BE2C (cell line): ENCODE measurements at regions not wholly inside any gene's neighbourhood (a gene's known extent, or its start where the extent isn't known, plus 50 kb on each side); places are given as distances from the start of the nearest gene placed in this dataset.
"Not testable (repeated sequence)": the region's sequence is repeated elsewhere in the genome, so short reads cannot be mapped to it uniquely, and the experiment has no call there.

Experiments
- DNase-seq: peaks from one replicate; pipeline ENCODE4 v3.0.0-alpha.2; 2020
- H3K27me3 ChIP-seq: fragments of 250-450 bp; sonication (Bioruptor Pico); 2 replicates; pipeline ENCODE4 v1.5.1; 2020; ENCODE audit warnings: mild to moderate bottlenecking
- H3K36me3 ChIP-seq: fragments of 250-450 bp; sonication (Bioruptor Pico); 2 replicates; pipeline ENCODE4 v1.5.1; 2020; ENCODE audit warnings: mild to moderate bottlenecking
- H3K4me1 ChIP-seq: fragments of 250-450 bp; sonication (Bioruptor Pico); 2 replicates; pipeline ENCODE4 v1.5.1; 2020
- H3K4me3 ChIP-seq: 2 replicates; pipeline ENCODE4 v1.5.1; 2011; ENCODE audit warnings: low read depth, low read length
- H3K9me3 ChIP-seq: fragments of 250-450 bp; sonication (Bioruptor Pico); 2 replicates; pipeline ENCODE4 v1.5.1; 2020
- TF ChIP-seq, protein P1 (sequence below): IDR thresholded peaks from 2 replicates; pipeline ENCODE4 v1.5.1; 2012; ENCODE audit warnings: mild to moderate bottlenecking, low read depth, low read length

GRCh38 chr7:131052285-131052904 is 275.3 kb upstream of the MKLN1 start:
- Histone ChIP-seq H3K4me3 (no peak overlapping the region), H3K27me3 (no peaks in the 10 kb centered on the region), H3K4me1 (no peaks in the 10 kb centered on the region; the same call in 1 of the 2 replicates), H3K9me3 (no peaks in the 10 kb centered on the region), H3K36me3 (peaks cover 2% of the 10 kb centered on the region)
- DNase-seq = no peak
- TF ChIP-seq, protein P1, sequence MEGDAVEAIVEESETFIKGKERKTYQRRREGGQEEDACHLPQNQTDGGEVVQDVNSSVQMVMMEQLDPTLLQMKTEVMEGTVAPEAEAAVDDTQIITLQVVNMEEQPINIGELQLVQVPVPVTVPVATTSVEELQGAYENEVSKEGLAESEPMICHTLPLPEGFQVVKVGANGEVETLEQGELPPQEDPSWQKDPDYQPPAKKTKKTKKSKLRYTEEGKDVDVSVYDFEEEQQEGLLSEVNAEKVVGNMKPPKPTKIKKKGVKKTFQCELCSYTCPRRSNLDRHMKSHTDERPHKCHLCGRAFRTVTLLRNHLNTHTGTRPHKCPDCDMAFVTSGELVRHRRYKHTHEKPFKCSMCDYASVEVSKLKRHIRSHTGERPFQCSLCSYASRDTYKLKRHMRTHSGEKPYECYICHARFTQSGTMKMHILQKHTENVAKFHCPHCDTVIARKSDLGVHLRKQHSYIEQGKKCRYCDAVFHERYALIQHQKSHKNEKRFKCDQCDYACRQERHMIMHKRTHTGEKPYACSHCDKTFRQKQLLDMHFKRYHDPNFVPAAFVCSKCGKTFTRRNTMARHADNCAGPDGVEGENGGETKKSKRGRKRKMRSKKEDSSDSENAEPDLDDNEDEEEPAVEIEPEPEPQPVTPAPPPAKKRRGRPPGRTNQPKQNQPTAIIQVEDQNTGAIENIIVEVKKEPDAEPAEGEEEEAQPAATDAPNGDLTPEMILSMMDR = no peak

DNA sequence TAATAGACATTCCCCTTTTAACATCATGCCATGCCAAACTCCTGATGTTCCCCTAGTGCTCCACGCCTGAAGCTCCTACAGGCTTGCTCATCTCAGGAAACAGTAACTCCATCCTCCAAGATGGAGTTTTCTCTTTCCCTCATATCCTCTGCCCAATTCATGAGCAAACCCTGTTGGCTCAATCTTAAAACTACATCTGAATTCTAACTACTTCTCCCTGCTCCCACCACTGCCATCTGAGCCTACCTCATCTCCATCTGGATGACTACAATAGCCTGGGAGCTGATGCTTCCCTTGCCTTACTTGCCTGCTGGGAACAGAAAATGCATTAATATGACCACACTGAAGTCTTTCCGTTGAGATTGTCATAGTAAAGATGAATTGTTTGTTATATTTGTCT is 271.7 kb upstream of the MKLN1 start:
- Histone ChIP-seq H3K27me3 (no peaks in the 10 kb centered on the region), H3K36me3 (no peaks in the 10 kb centered on the region; the same call in 1 of the 2 replicates), H3K9me3 (peaks cover 5% of the 10 kb centered on the region; the same call in 1 of the 2 replicates), H3K4me1 (no peaks in the 10 kb centered on the region; the same call in 1 of the 2 replicates), H3K4me3 (no peak overlapping the region)
- no peak for DNase-seq
- TF ChIP-seq, protein P1 = no peak

DNA sequence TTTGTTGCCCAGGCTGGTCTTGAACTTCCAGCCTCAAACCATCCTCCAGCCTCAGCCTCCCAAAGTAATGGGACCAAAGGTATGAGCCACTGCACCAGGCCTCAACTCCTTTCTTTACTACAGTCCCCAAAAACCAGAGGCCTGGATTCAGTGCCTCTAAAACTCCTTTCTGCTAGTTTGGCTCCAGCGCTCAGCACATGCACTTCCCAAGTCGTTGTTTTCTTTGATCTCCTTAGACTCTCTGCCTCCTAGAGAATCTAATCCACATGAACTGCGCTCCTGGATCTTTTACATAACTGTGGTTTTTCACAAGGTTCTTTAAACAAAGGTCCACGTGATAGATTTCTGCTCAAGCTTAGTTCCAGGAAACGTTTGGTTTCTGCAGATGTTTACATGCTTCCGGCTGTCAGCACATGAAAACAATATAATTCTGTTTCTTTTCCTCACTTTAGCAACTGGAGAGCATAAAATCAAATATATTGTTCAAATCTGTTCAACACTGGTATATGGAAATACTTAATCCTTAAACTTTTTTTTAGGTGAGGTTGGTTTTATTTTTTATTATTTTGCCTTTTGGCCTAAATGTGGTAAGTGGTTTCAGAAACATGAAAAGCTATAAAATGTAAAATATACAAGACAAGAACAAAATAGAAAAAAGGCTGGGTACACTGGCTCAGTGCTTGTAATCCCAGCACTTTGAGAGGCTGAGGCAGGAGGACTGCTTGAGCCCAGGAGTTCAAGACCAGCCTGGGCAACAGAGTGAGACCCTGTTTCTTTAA is 270.5 kb upstream of the MKLN1 start:
- Histone ChIP-seq H3K36me3 (peaks cover 3% of the 10 kb centered on the region), H3K9me3 (peaks cover 5% of the 10 kb centered on the region; the same call in 1 of the 2 replicates), H3K4me3 (no peak overlapping the region), H3K4me1 (peaks cover 5% of the 10 kb centered on the region), H3K27me3 (no peaks in the 10 kb centered on the region)
- TF ChIP-seq, protein P1 = no peak
- DNase-seq = no peak

- peaks cover 5% of the 10 kb centered on the region; the same call in 1 of the 2 replicates for H3K9me3 ChIP-seq
- H3K4me3 ChIP-seq = no peak overlapping the region
- TF ChIP-seq, protein P1 = no peak
- peaks cover 5% of the 10 kb centered on the region for H3K4me1 ChIP-seq
- H3K36me3 ChIP-seq = peaks cover 3% of the 10 kb centered on the region
- no peak for DNase-seq
- H3K27me3 ChIP-seq = no peaks in the 10 kb centered on the region
Observed at GRCh38 chr7:131057794-131058070, 269.9 kb upstream of the MKLN1 start.

- DNase-seq, H3K36me3 ChIP-seq, H3K27me3 ChIP-seq, H3K9me3 ChIP-seq, H3K4me3 ChIP-seq, H3K4me1 ChIP-seq: not testable (repeated sequence)
Observed at GRCh38 chr7:131058561-131059288, 269.0 kb upstream of the MKLN1 start.

DNA sequence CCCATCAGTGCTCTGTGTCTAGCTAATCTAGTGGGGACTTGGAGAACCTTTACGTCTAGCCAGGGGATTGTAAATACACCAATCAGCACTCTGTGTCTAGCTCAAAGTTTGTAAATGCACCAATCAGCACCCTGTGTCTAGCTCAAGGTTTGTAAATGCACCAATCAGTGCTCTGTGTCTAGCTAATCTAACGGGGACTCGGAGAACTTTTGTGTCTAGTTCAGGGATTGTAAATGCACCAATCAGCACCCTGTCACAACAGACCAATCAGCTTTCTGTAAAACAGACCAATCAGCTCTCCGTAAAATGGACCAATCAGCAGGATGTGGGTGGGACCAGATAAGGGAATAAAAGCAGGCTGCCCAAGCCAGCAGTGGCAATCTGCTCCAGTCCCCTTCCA is 268.3 kb upstream of the MKLN1 start:
- H3K27me3 ChIP-seq, H3K9me3 ChIP-seq, DNase-seq, H3K36me3 ChIP-seq, H3K4me3 ChIP-seq, H3K4me1 ChIP-seq: not testable (repeated sequence)

GRCh38 chr7:131061158-131061557 is 266.5 kb upstream of the MKLN1 start:
- TF ChIP-seq, protein P1 = no peak
- Histone ChIP-seq H3K9me3 (peaks cover 5% of the 10 kb centered on the region; the same call in 1 of the 2 replicates), H3K36me3 (peaks cover 3% of the 10 kb centered on the region; the same call in 1 of the 2 replicates), H3K4me3 (no peak overlapping the region), H3K27me3 (no peaks in the 10 kb centered on the region), H3K4me1 (peaks cover 5% of the 10 kb centered on the region; the same call in 1 of the 2 replicates)
- no peak for DNase-seq
